Activated T-helper 2 cell treated with anti-CD3 and anti-CD28 coated beads, Interferon-gamma antibody, Interleukin-2, Interleukin-4, amounts not matched to agents 10 μg/mL and 5 μg/mL and 100 μg/mL, durations not matched to agents 14 hours and 24 hours and 36 hours (primary cell): ENCODE measurements at regions not wholly inside any gene's neighbourhood (a gene's known extent, or its start where the extent isn't known, plus 50 kb on each side); places are given as distances from the start of the nearest gene placed in this dataset.

Experiments used
- DNase-seq: peaks from one replicate; pipeline ENCODE4 v3.0.0; 2021; ENCODE audit warnings: low spot score
- H3K27ac Mint-ChIP-seq: one replicate; pipeline ENCODE4 v1.8.0; 2021; ENCODE audit warnings: mixed read lengths
- H3K27me3 Mint-ChIP-seq: one replicate; pipeline ENCODE4 v1.8.0; 2021; ENCODE audit warnings: low read depth, mixed read lengths
- H3K36me3 Mint-ChIP-seq: one replicate; pipeline ENCODE4 v1.8.0; 2021; ENCODE audit warnings: low read depth, mixed read lengths
- H3K4me1 Mint-ChIP-seq: one replicate; pipeline ENCODE4 v1.8.0; 2021; ENCODE audit warnings: low read depth, mixed read lengths
- H3K4me3 Mint-ChIP-seq: one replicate; pipeline ENCODE4 v1.8.0; 2021; ENCODE audit warnings: low read depth, mild to moderate bottlenecking, moderate library complexity, mixed read lengths
- H3K9me3 Mint-ChIP-seq: one replicate; pipeline ENCODE4 v1.8.0; 2021; ENCODE audit warnings: mixed read lengths
- intact Hi-C: fragments of 100-400 bp; cut with micrococcal nuclease; formaldehyde crosslinking; loops from one replicate; pipeline ENCODE4 v1.15.1; 2023

DNA sequence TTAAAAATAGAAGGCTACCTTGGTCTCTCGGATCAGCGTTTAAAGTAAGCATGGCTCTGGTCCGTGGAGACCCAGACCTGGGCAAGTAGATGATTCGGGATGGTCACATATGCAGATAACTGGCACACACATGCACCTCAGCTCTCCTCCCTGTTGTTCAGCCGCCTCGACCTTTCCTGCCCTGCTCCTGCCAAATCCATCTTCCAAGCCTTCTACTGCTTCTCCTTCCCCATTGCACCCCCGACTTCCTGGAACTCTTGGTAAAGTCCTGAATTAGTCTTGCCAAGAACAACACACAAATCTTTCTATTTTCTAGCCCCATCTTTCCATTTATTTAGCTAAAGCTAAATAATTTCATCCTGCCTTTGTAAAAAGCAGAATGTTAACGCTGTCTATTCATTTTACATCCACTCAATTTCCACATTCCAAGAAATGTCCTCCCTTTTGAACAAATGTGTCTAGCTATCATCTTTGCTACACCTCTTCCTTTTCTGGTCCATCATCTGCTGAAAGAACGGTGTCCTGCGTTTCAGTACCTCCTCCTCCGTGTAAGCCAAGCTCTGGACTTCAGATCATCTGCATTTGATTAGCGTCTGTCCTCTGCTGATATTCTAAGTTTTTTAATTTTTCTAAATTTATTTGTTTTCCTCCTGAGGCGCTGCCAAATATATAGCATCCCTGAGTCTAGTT is 92.5 kb downstream of the ZIC5 start:
- peaks cover 29% of the 10 kb centered on the region for H3K27me3 Mint-ChIP-seq
- no peak overlapping the region for H3K27ac Mint-ChIP-seq
- intact Hi-C loops: no loop called here
- H3K4me1 Mint-ChIP-seq: no peaks in the 10 kb centered on the region
- DNase-seq: no peak
- no peaks in the 10 kb centered on the region for H3K36me3 Mint-ChIP-seq
- no peaks in the 10 kb centered on the region for H3K9me3 Mint-ChIP-seq
- no peak overlapping the region for H3K4me3 Mint-ChIP-seq

DNA sequence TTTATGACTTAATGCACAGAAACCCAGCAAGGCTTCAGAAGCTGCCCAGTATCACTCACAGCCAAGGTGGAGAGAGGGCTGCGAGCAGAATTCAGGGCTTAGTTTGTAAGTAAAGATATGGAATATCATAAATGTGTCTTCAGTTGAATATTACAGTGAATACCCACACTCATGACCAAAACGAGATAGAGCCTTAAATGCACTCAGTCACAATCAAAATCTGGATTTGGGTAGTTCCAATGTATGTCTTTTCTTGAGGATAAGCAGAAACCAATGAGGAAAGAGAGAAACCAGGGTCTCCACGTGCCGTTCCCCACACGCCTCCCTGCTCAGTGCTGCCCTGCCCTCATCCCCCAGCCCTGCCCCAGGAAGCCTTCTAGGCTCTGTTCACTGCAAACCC is 94.9 kb downstream of the ZIC5 start:
- intact Hi-C loops: no loop called here
- no peaks in the 10 kb centered on the region for H3K36me3 Mint-ChIP-seq
- H3K4me3 Mint-ChIP-seq: no peak overlapping the region
- DNase-seq: no peak
- no peaks in the 10 kb centered on the region for H3K4me1 Mint-ChIP-seq
- H3K9me3 Mint-ChIP-seq: no peaks in the 10 kb centered on the region
- H3K27ac Mint-ChIP-seq: no peak overlapping the region
- H3K27me3 Mint-ChIP-seq: peaks cover 36% of the 10 kb centered on the region

DNA sequence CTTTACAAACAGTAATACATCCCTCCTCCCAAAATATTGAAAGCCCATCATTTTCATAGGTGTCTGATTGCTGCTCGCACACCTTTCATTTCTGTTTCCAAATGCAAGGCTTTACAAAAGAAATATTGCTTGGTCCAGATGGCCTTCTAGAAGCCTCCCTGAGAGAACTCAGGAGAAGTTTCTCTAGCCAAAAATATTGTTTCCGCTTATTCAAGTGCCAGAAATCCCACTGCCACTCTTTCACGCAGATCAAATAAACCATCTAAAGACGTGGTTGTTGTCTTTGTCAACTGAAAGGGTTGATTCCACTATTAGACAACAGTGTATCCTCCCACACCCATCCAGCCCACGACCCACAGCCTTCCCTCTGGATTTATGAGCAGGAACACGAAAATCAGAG is 96.2 kb downstream of the ZIC5 start:
- H3K9me3 Mint-ChIP-seq: no peaks in the 10 kb centered on the region
- no peak overlapping the region for H3K4me3 Mint-ChIP-seq
- H3K36me3 Mint-ChIP-seq: no peaks in the 10 kb centered on the region
- H3K4me1 Mint-ChIP-seq: no peaks in the 10 kb centered on the region
- H3K27me3 Mint-ChIP-seq: peaks cover 46% of the 10 kb centered on the region
- intact Hi-C loops: no loop called here
- DNase-seq: no peak
- H3K27ac Mint-ChIP-seq: no peak overlapping the region

DNA sequence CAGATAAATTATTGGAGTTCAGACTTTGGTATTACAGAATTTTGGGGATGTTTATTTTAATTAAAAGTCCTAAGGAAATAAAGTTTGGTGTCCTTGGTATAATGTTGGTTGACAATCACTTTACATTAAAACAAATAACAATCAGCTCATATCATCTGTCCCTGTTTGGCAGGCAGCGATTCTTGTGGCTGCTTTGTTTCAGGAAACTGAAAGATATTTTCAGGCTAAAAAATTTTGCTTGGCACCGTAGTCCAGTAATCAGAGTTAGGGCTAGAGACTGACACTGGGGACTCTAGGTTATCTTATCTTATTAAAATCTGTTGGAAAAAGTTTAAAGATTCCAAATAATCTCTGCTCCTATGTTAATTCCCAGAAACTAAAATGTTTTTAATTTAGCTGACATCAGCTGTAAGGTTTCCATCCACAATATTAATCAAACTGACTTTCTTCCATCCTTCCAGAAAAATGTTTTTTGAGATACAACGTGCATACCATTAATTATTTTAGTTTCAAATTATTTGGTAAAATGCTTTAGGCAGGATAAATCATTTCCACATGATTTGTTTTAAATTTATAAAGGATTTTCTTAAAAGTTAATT is 97.6 kb downstream of the ZIC5 start:
- peaks cover 46% of the 10 kb centered on the region for H3K27me3 Mint-ChIP-seq
- no peaks in the 10 kb centered on the region for H3K36me3 Mint-ChIP-seq
- no peaks in the 10 kb centered on the region for H3K9me3 Mint-ChIP-seq
- no peak overlapping the region for H3K27ac Mint-ChIP-seq
- H3K4me1 Mint-ChIP-seq: no peaks in the 10 kb centered on the region
- H3K4me3 Mint-ChIP-seq: no peak overlapping the region
- DNase-seq: no peak
- intact Hi-C loops: no loop called here

GRCh38 chr13:99873141-99873540 is 98.4 kb downstream of the ZIC5 start:
- DNase-seq: no peak
- Mint-ChIP-seq H3K9me3 (no peaks in the 10 kb centered on the region), H3K27me3 (peaks cover 45% of the 10 kb centered on the region), H3K4me3 (no peak overlapping the region), H3K27ac (no peak overlapping the region), H3K4me1 (no peaks in the 10 kb centered on the region), H3K36me3 (no peaks in the 10 kb centered on the region)
- intact Hi-C loops: no loop called here

- Mint-ChIP-seq H3K27ac (no peak overlapping the region), H3K27me3 (peaks cover 52% of the 10 kb centered on the region), H3K4me3 (no peak overlapping the region), H3K9me3 (no peaks in the 10 kb centered on the region), H3K4me1 (no peaks in the 10 kb centered on the region), H3K36me3 (no peaks in the 10 kb centered on the region)
- intact Hi-C loops: no loop called here
- no peak for DNase-seq
These were observed 100.2 kb downstream of the ZIC5 start for GRCh38 chr13:99871249-99871898.

- no peak overlapping the region for H3K27ac Mint-ChIP-seq
- H3K4me3 Mint-ChIP-seq: no peak overlapping the region
- no peaks in the 10 kb centered on the region for H3K9me3 Mint-ChIP-seq
- intact Hi-C loops: no loop called here
- no peak for DNase-seq
- H3K36me3 Mint-ChIP-seq: no peaks in the 10 kb centered on the region
- H3K4me1 Mint-ChIP-seq: no peaks in the 10 kb centered on the region
- peaks cover 55% of the 10 kb centered on the region for H3K27me3 Mint-ChIP-seq
These were observed 101.0 kb downstream of the ZIC5 start for GRCh38 chr13:99870541-99870940.

GRCh38 chr13:99869830-99870229 is 101.7 kb downstream of the ZIC5 start:
- Mint-ChIP-seq H3K36me3 (no peaks in the 10 kb centered on the region), H3K9me3 (no peaks in the 10 kb centered on the region), H3K27me3 (peaks cover 54% of the 10 kb centered on the region), H3K4me1 (no peaks in the 10 kb centered on the region), H3K27ac (no peak overlapping the region), H3K4me3 (no peak overlapping the region)
- intact Hi-C loops: no loop called here
- DNase-seq: no peak

GRCh38 chr13:99868767-99869166 is 102.8 kb downstream of the ZIC5 start:
- intact Hi-C loops: no loop called here
- no peak for DNase-seq
- H3K27me3 Mint-ChIP-seq: peaks cover 59% of the 10 kb centered on the region
- H3K27ac Mint-ChIP-seq: no peak overlapping the region
- H3K4me3 Mint-ChIP-seq: no peak overlapping the region
- no peaks in the 10 kb centered on the region for H3K9me3 Mint-ChIP-seq
- H3K36me3 Mint-ChIP-seq: no peaks in the 10 kb centered on the region
- H3K4me1 Mint-ChIP-seq: no peaks in the 10 kb centered on the region

GRCh38 chr13:99867535-99868257 is 103.9 kb downstream of the ZIC5 start:
- H3K27me3 Mint-ChIP-seq: peaks cover 60% of the 10 kb centered on the region
- H3K4me3 Mint-ChIP-seq: no peak overlapping the region
- no peak overlapping the region for H3K27ac Mint-ChIP-seq
- no peaks in the 10 kb centered on the region for H3K4me1 Mint-ChIP-seq
- H3K9me3 Mint-ChIP-seq: no peaks in the 10 kb centered on the region
- H3K36me3 Mint-ChIP-seq: no peaks in the 10 kb centered on the region
- no peak for DNase-seq
- intact Hi-C loops: no loop called here

DNA sequence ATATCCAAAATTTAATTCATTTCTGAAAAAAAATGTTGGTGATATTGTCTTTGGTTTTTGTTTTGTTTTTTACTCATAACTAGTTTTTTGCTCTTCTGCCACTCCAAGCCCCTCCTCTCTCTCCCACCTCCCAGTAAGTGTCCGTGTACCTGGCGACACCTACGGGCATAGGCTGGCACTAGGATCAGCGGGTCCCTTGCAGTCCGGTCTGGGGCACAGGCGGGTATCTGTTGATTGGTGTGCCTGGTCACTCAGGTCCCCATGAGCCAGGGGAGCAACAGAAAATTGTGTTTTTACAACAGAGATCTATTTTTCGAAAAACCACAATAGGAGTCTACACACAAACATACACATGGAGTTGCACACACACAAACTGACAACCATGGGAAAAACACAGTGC is 104.8 kb downstream of the ZIC5 start:
- DNase-seq: no peak
- Mint-ChIP-seq H3K27me3 (peaks cover 58% of the 10 kb centered on the region), H3K9me3 (no peaks in the 10 kb centered on the region), H3K27ac (no peak overlapping the region), H3K4me1 (no peaks in the 10 kb centered on the region), H3K4me3 (no peak overlapping the region), H3K36me3 (no peaks in the 10 kb centered on the region)
- intact Hi-C loops: no loop called here

DNA sequence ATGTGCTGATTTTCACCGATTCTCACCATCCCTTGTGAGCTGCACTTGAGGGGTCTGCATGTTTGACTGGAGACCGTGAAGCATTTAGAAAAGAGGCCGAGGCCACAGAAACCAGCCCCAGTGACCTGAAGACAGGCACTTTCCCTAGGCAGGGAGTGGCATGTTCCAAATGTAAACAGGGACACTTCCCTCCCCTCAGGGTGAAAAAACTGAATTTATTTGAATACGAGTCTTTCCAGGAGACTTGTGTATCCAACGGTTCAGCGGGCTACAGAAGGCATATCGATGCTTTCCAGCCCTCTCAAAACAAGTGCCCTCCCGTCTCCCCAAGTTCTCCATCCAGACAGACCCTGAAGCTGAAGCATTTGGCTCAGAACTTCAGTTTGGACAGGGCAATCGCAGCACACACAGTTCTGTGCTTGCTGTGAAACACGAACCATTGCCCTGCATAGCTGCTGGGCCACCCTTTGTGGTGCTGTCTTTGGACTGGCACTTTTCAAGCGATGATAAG is 106.1 kb downstream of the ZIC5 start:
- Mint-ChIP-seq H3K4me1 (no peaks in the 10 kb centered on the region), H3K36me3 (no peaks in the 10 kb centered on the region), H3K4me3 (no peak overlapping the region), H3K27ac (no peak overlapping the region), H3K9me3 (no peaks in the 10 kb centered on the region), H3K27me3 (peaks cover 58% of the 10 kb centered on the region)
- intact Hi-C loops: no loop called here
- DNase-seq: no peak

GRCh38 chr13:99864627-99864990 is 107.0 kb downstream of the ZIC5 start:
- DNase-seq: no peak
- intact Hi-C loops: no loop called here
- no peak overlapping the region for H3K27ac Mint-ChIP-seq
- no peak overlapping the region for H3K4me3 Mint-ChIP-seq
- no peaks in the 10 kb centered on the region for H3K9me3 Mint-ChIP-seq
- peaks cover 4% of the 10 kb centered on the region for H3K4me1 Mint-ChIP-seq
- no peaks in the 10 kb centered on the region for H3K36me3 Mint-ChIP-seq
- peaks cover 63% of the 10 kb centered on the region for H3K27me3 Mint-ChIP-seq
